Thoracic aorta (tissue), 2 donors: ENCODE measurements at regions not wholly inside any gene's neighbourhood (a gene's known extent, or its start where the extent isn't known, plus 50 kb on each side); places are given as distances from the start of the nearest gene placed in this dataset.
A peak's percentile ranks its signal among the peaks of the same experiment; 100 is the strongest.

Experiments
- ATAC-seq: fragments of 150-250 bp; one replicate; pipeline ENCODE4 v1.8.0; 2017; ENCODE audit warnings: low read depth; ENCODE audit not compliant: insufficient number of reproducible peaks, low FRiP score
- DNase-seq: peaks from one replicate; pipeline ENCODE4 v3.0.0-alpha.2; 2020; ENCODE audit warnings: low spot score
- H3K27ac ChIP-seq, 2 donors: fragments of 200-600 bp; sonication (generic); 1 replicate in 1 of 2; 2 replicates in 1 of 2; pipeline ENCODE4 v1.5.1; 2016; ENCODE audit warnings: mild to moderate bottlenecking in 2 of 2, moderate library complexity in 2 of 2
- H3K27me3 ChIP-seq: fragments of 200-600 bp; sonication (generic); replicated peaks from 2 replicates; pipeline ENCODE4 v1.6.0; 2016; ENCODE audit warnings: mild to moderate bottlenecking; ENCODE audit not compliant: insufficient read depth
- H3K36me3 ChIP-seq: fragments of 200-600 bp; sonication (generic); one replicate; pipeline ENCODE4 v1.5.1; 2016
- H3K4me1 ChIP-seq, 2 donors: fragments of 200-600 bp; sonication (generic); 1 replicate in 1 of 2; 2 replicates in 1 of 2; pipeline versions ENCODE4 v1.5.1 to v1.6.0; 2016; ENCODE audit warnings: low read depth in 2 of 2, mild to moderate bottlenecking in 1 of 2; ENCODE audit not compliant: control insufficient read depth in 1 of 2
- H3K4me3 ChIP-seq: fragments of 200-600 bp; sonication (generic); 2 replicates; pipeline ENCODE4 v1.5.1; 2016; ENCODE audit warnings: mild to moderate bottlenecking
- H3K9me3 ChIP-seq: fragments of 200-600 bp; sonication (generic); 2 replicates; pipeline ENCODE4 v1.5.1; 2016
- TF ChIP-seq, protein P1 (sequence below): fragments of 200-600 bp; sonication (generic); IDR thresholded peaks from one replicate; pipeline ENCODE4 v1.5.1; 2019; ENCODE audit warnings: antibody characterized with exemption

DNA sequence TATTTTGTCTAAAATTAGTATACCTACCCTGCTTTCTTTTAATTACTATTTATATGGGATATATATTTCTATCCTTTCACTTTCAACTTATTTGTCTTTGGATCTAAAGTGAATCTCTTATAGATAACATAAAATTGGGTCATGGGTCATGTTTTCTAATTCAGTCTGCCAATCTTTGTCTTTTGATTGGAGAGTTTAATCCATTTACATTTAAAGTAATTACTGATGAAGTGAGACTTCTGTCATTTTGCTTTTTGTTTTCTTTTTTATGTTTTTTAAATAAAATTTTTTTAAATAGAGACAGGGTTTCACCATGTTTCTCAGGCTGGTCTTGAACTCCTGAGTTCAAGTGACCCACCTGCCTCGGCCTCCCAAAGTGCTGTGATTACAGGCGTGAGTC lies 50.5 kb upstream of the PRDM1 start:
- Histone ChIP-seq H3K9me3 (no peaks in the 10 kb centered on the region), H3K36me3 (no peaks in the 10 kb centered on the region), H3K27ac (no peak overlapping the region), H3K4me3 (no peak overlapping the region), H3K4me1 (no peaks in the 10 kb centered on the region), H3K27me3 (no peaks in the 10 kb centered on the region)
- TF ChIP-seq, protein P1, sequence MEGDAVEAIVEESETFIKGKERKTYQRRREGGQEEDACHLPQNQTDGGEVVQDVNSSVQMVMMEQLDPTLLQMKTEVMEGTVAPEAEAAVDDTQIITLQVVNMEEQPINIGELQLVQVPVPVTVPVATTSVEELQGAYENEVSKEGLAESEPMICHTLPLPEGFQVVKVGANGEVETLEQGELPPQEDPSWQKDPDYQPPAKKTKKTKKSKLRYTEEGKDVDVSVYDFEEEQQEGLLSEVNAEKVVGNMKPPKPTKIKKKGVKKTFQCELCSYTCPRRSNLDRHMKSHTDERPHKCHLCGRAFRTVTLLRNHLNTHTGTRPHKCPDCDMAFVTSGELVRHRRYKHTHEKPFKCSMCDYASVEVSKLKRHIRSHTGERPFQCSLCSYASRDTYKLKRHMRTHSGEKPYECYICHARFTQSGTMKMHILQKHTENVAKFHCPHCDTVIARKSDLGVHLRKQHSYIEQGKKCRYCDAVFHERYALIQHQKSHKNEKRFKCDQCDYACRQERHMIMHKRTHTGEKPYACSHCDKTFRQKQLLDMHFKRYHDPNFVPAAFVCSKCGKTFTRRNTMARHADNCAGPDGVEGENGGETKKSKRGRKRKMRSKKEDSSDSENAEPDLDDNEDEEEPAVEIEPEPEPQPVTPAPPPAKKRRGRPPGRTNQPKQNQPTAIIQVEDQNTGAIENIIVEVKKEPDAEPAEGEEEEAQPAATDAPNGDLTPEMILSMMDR: no peak
- no peak for DNase-seq
- ATAC-seq: no peak

DNA sequence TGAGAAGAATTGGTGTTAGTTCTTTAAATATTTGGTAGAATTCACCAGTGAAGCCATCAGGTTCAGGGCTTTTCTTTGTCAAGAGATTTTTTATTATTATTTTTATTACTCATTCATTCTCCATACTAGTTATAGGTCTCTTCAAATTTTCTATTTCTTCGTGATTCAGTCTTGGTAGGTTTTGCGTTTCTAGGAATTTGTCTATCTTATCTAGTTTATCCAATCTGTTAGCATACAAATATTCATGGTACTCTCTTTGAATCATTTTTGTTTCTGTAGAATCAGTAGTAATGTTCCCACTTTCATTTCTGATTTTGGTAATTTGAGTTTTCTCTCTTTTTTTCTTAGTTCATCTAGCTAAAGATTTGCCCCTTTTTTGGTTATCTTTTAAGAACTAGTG lies 52.3 kb upstream of the PRDM1 start:
- ATAC-seq (no peak), DNase-seq (no peak)
- Histone ChIP-seq H3K36me3 (no peaks in the 10 kb centered on the region), H3K4me3 (no peak overlapping the region), H3K27ac (no peak overlapping the region), H3K4me1 (no peaks in the 10 kb centered on the region), H3K9me3 (no peaks in the 10 kb centered on the region), H3K27me3 (no peaks in the 10 kb centered on the region)
- TF ChIP-seq, protein P1: no peak

DNA sequence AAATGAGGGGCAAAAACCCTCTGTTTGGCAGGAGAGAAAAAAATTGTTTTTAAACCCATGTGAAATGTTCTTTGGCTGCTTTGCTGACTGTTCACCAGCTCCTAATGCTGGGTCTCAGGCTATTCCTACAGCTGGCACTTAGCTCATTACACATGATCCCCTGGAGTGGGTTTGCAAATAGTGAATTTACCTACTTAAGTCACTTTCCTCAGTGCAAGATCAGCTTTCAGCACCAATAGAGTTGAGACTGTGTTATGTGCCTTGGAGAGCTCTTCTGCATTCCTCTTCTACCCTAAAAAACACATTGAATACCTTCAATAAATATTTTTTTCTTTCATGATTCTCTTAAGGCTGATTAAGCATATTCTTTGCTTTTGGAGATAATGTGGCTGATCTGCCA lies 58.4 kb upstream of the PRDM1 start:
- Histone ChIP-seq H3K9me3 (no peaks in the 10 kb centered on the region), H3K4me1 (no peaks in the 10 kb centered on the region), H3K36me3 (no peaks in the 10 kb centered on the region), H3K4me3 (no peak overlapping the region), H3K27me3 (no peaks in the 10 kb centered on the region), H3K27ac (no peak overlapping the region)
- ATAC-seq: no peak
- TF ChIP-seq, protein P1: no peak
- DNase-seq: no peak

DNA sequence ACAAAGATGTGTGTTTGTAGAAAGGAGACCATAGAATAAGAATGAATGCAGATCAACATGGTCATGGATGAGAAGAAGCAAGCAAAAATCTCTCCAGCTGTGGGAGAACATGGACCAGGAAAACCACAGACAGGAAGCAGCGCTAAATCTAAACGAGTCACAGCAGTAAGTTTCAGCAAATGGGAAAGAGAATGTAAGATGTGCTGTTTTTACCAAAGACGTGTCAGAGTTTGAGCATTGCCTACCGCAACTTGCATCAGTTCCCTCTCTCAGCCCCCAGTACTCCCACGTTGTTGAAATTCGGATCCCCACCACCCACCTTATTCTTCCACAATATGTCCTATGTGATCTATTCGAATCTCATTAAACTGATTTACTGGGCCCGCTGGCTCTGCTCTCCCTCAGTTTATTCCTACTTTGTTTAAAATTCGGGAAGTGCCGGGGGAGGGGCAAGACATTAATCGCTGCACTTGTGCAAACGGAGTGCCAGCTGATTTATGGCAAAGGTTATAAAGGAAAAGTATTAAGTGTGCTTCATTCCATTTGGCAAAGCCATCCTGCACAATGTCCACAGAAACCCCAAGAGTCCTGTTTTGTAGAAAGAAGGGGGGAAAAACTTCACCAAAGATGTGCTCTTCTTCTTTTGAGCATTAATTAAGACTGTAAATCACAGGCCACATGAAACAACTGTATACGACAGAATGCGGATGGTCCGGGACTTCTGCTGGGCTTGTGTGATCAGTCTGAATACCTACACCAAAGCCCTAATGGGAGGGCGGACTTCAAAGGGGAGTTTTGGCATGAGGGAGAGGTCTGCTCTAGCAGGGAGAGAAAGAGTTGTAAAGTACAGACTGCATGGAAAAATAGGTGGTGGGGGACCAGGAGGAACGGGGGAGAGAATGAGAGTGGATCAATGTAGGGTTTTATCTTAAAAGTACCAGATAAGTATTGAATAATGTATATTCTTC lies 59.1 kb upstream of the PRDM1 start:
- no peaks in the 10 kb centered on the region for H3K9me3 ChIP-seq
- peak overlapping the region; percentile 47 for H3K4me3 ChIP-seq
- no peaks in the 10 kb centered on the region for H3K27me3 ChIP-seq
- no peaks in the 10 kb centered on the region for H3K36me3 ChIP-seq
- no peaks in the 10 kb centered on the region for H3K4me1 ChIP-seq
- TF ChIP-seq, protein P1: no peak
- ATAC-seq: no peak
- no peak overlapping the region for H3K27ac ChIP-seq
- no peak for DNase-seq

DNA sequence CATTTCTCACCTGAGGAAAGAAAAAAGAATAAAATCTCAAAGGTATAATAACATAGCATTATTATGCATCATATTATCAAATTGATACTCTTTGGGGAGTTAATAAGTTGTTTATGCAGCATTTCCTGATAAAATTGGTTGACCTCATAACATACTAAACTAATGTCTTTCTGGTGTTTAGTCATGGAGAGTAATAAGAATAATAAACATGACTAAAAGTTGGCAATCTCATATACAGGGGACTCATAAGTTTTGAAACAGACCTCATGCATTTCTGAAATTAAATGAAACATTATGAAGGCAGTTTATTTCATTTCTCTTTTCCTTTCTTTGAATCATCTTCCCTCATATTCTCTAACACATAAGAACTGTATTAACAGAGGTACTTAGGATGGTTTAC lies 60.5 kb upstream of the PRDM1 start:
- H3K27ac ChIP-seq: no peak overlapping the region
- no peaks in the 10 kb centered on the region for H3K9me3 ChIP-seq
- TF ChIP-seq, protein P1: no peak
- no peak for DNase-seq
- no peak overlapping the region for H3K4me3 ChIP-seq
- no peaks in the 10 kb centered on the region for H3K4me1 ChIP-seq
- H3K27me3 ChIP-seq: no peaks in the 10 kb centered on the region
- H3K36me3 ChIP-seq: no peaks in the 10 kb centered on the region
- ATAC-seq: no peak
